Ascending aorta (tissue), 2 donors: ENCODE measurements at regions not wholly inside any gene's neighbourhood (a gene's known extent, or its start where the extent isn't known, plus 50 kb on each side); places are given as distances from the start of the nearest gene placed in this dataset.

Experiments used
- DNase-seq, 2 donors: peaks; one replicate each; pipeline ENCODE4 v3.0.0-alpha.2; 2019; ENCODE audit warnings: low spot score in 2 of 2
- H3K27ac ChIP-seq, 2 donors: fragments of 200-600 bp; sonication (generic); one replicate each; pipeline ENCODE4 v1.5.1; 2016 to 2017; ENCODE audit warnings: mild to moderate bottlenecking in 1 of 2
- H3K27me3 ChIP-seq: fragments of 200-600 bp; sonication (generic); one replicate; pipeline ENCODE4 v1.5.1; 2017
- H3K36me3 ChIP-seq, 2 donors: fragments of 200-600 bp; sonication (generic); one replicate each; pipeline ENCODE4 v1.5.1; 2016
- H3K4me1 ChIP-seq, 2 donors: fragments of 200-600 bp; sonication (generic); one replicate each; pipeline ENCODE4 v1.5.1; 2016 to 2017; ENCODE audit warnings: mild to moderate bottlenecking in 1 of 2
- H3K4me3 ChIP-seq, 2 donors: fragments of 200-600 bp; sonication (generic); one replicate each; pipeline ENCODE4 v1.5.1; 2016 to 2017; ENCODE audit warnings: mild to moderate bottlenecking in 1 of 2
- H3K9me3 ChIP-seq, 2 donors: fragments of 200-600 bp; sonication (generic); one replicate each; pipeline ENCODE4 v1.5.1; 2016
- CTCF ChIP-seq, 3 experiments: fragments of 200-600 bp in 2 of 3; fragments of 450-650 bp in 1 of 3; sonication (generic) in 2 of 3; IDR thresholded peaks; one replicate each; pipeline ENCODE4 v1.5.1; 2016 to 2019; ENCODE audit warnings: antibody characterized with exemption in 3 of 3, mild to moderate bottlenecking in 1 of 3, moderate library complexity in 1 of 3
- intact Hi-C: fragments of 100-400 bp; cut with DNase I; formaldehyde crosslinking; loops from one replicate; pipeline ENCODE4 v1.15.1; 2023

GRCh38 chr1:242847390-242847993 is 323.0 kb upstream of the PLD5 start:
- Histone ChIP-seq H3K27me3 (no peaks in the 10 kb centered on the region), H3K9me3 (no peaks in the 10 kb centered on the region), H3K36me3 (no peaks in the 10 kb centered on the region), H3K4me3 (no peak overlapping the region), H3K4me1 (no peaks in the 10 kb centered on the region), H3K27ac (no peak overlapping the region)
- TF ChIP-seq CTCF (IDR thresholded peaks at IDR 0.05), result no peak
- intact Hi-C loops, result no loop called here
- DNase-seq, result no peak

- Histone ChIP-seq H3K36me3 (no peaks in the 10 kb centered on the region), H3K27me3 (no peaks in the 10 kb centered on the region), H3K4me1 (no peaks in the 10 kb centered on the region), H3K4me3 (no peak overlapping the region), H3K9me3 (no peaks in the 10 kb centered on the region), H3K27ac (no peak overlapping the region)
- DNase-seq, result no peak
- intact Hi-C loops, result no loop called here
- no peak for TF ChIP-seq CTCF (IDR thresholded peaks at IDR 0.05)
Measured at GRCh38 chr1:242842094-242842493, 317.6 kb upstream of the PLD5 start.

- Histone ChIP-seq H3K9me3 (no peaks in the 10 kb centered on the region), H3K36me3 (no peaks in the 10 kb centered on the region), H3K4me3 (no peak overlapping the region), H3K27me3 (no peaks in the 10 kb centered on the region), H3K27ac (no peak overlapping the region), H3K4me1 (no peaks in the 10 kb centered on the region)
- intact Hi-C loops, result no loop called here
- TF ChIP-seq CTCF (IDR thresholded peaks at IDR 0.05), result no peak
- no peak for DNase-seq
Measured at GRCh38 chr1:242839101-242839500, 314.6 kb upstream of the PLD5 start.

- Histone ChIP-seq H3K4me3 (no peak overlapping the region), H3K36me3 (no peaks in the 10 kb centered on the region), H3K27me3 (no peaks in the 10 kb centered on the region), H3K4me1 (no peaks in the 10 kb centered on the region), H3K9me3 (no peaks in the 10 kb centered on the region), H3K27ac (no peak overlapping the region)
- TF ChIP-seq CTCF (IDR thresholded peaks at IDR 0.05), result no peak
- DNase-seq, result no peak
- intact Hi-C loops, result no loop called here
Measured at GRCh38 chr1:242836423-242836822, 311.9 kb upstream of the PLD5 start.

GRCh38 chr1:242828828-242829227 is 304.3 kb upstream of the PLD5 start:
- Histone ChIP-seq H3K36me3 (no peaks in the 10 kb centered on the region), H3K27me3 (no peaks in the 10 kb centered on the region), H3K27ac (no peak overlapping the region), H3K4me3 (no peak overlapping the region), H3K4me1 (no peaks in the 10 kb centered on the region), H3K9me3 (no peaks in the 10 kb centered on the region)
- no peak for DNase-seq
- no peak for TF ChIP-seq CTCF (IDR thresholded peaks at IDR 0.05)
- intact Hi-C loops, result no loop called here

GRCh38 chr1:242828199-242828598 is 303.7 kb upstream of the PLD5 start:
- no peak for TF ChIP-seq CTCF (IDR thresholded peaks at IDR 0.05)
- no peaks in the 10 kb centered on the region for H3K4me1 ChIP-seq
- H3K4me3 ChIP-seq, result no peak overlapping the region
- no peak for DNase-seq
- no peaks in the 10 kb centered on the region for H3K36me3 ChIP-seq
- H3K27ac ChIP-seq, result no peak overlapping the region
- H3K9me3 ChIP-seq, result no peaks in the 10 kb centered on the region
- H3K27me3 ChIP-seq, result no peaks in the 10 kb centered on the region
- intact Hi-C loops, result no loop called here
